ENCODE measurements at regions not wholly inside any gene's neighbourhood (a gene's known extent, or its start where the extent isn't known, plus 50 kb on each side); places are given as distances from the start of the nearest gene placed in this dataset.
"Not testable (repeated sequence)": the region's sequence is repeated elsewhere in the genome, so short reads cannot be mapped to it uniquely, and the experiment has no call there.

DNA sequence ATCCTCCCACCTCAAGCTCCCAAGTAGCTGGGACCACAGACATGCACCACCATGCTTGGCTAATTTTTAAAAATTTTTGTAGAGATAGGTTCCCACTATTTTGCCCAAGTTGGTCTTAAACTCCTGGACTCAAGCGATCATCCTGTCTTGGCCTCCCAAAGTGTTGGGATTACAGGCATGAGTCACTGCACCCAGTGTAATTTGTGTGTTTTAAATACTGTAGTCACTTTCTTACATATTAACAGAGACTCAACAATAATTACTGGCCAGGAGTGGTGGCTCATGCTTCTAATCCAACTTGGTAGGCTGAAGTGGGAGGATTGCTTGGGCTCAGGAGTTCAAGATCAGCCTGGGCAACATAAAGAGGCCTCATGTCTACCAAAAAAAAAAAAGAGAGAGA is 293.0 kb downstream of the RDH14 start:
- H3K79me2 ChIP-seq (ENCODE audit: control insufficient read depth, insufficient read depth, low read length), result no peaks in the 10 kb centered on the region
- no peak overlapping the region for H3K9ac ChIP-seq (ENCODE audit: control insufficient read depth, extremely low read depth, insufficient read depth, low read length)
- FAIRE-seq (no peak), DNase-seq (ENCODE audit: low read depth, low spot score) (no peak)
- no peak overlapping the region for H3K4me2 ChIP-seq (ENCODE audit: control insufficient read depth, extremely low read depth, insufficient read depth, low read depth, low read length)
- H3K4me1 ChIP-seq (ENCODE audit: control insufficient read depth, extremely low read depth, insufficient read depth, low read length), result no peaks in the 10 kb centered on the region
- H3K9me3 ChIP-seq (ENCODE audit: control insufficient read depth, low read depth, low read length), result no peaks in the 10 kb centered on the region
- no peaks in the 10 kb centered on the region for H3K9me1 ChIP-seq (ENCODE audit: control insufficient read depth, extremely low read depth, insufficient read depth, low read length)
- H3K4me3 ChIP-seq (ENCODE audit: control insufficient read depth in 2 of 3, extremely low read depth in 1 of 3, insufficient read depth in 2 of 3, low read depth in 1 of 3, low read length in 3 of 3), result no peak overlapping the region
- H2AFZ ChIP-seq (ENCODE audit: control insufficient read depth, low read length), result no peak overlapping the region
- no peak overlapping the region for H3K27ac ChIP-seq (ENCODE audit: control insufficient read depth, insufficient read depth, low read length)
- dilution Hi-C loops (cut with MboI; ENCODE audit: extremely low pct_ligation_motif_present, low sequenced_read_pairs), result no loop called here
- H4K20me1 ChIP-seq (ENCODE audit: control insufficient read depth, extremely low read depth, insufficient read depth, low read length), result no peaks in the 10 kb centered on the region
- no peaks in the 10 kb centered on the region for H3K36me3 ChIP-seq (ENCODE audit: control insufficient read depth in 2 of 2, extremely low read depth in 1 of 2, insufficient read depth in 2 of 2, low read length in 2 of 2)
- no peaks in the 10 kb centered on the region for H3K27me3 ChIP-seq (ENCODE audit: control insufficient read depth, extremely low read depth, insufficient read depth, low read length)
- TF ChIP-seq, protein P1, sequence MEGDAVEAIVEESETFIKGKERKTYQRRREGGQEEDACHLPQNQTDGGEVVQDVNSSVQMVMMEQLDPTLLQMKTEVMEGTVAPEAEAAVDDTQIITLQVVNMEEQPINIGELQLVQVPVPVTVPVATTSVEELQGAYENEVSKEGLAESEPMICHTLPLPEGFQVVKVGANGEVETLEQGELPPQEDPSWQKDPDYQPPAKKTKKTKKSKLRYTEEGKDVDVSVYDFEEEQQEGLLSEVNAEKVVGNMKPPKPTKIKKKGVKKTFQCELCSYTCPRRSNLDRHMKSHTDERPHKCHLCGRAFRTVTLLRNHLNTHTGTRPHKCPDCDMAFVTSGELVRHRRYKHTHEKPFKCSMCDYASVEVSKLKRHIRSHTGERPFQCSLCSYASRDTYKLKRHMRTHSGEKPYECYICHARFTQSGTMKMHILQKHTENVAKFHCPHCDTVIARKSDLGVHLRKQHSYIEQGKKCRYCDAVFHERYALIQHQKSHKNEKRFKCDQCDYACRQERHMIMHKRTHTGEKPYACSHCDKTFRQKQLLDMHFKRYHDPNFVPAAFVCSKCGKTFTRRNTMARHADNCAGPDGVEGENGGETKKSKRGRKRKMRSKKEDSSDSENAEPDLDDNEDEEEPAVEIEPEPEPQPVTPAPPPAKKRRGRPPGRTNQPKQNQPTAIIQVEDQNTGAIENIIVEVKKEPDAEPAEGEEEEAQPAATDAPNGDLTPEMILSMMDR (optimal IDR thresholded peaks at IDR 0.05 in 1 of 3, IDR thresholded peaks at IDR 0.05 in 1 of 3, conservative IDR thresholded peaks at IDR 0.05 in 1 of 3; ENCODE audit: extremely low read depth in 1 of 3, insufficient read depth in 2 of 3, low read length in 3 of 3), result no peak
- TF ChIP-seq EZH2 (IDR thresholded peaks at IDR 0.05; ENCODE audit: low read length), result no peak

DNA sequence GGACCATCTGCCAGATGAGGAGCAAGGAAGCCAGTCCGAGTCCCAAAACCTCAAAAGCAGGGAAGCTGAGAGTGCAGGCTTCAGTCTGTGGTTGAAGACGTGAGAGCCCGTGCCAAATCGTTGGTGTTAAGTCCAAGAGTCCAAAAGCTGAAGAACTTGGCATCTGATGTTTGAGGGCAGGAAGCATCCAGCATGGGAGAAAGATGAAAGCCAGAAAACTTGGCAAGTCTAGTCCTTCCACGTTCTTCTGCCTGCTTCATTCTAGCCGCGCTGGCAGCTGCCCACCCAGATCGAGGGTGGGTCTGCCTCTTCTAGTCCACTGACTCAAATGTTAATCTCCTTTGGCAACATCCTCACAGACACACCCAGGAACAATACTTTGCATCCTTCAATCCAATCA is 293.8 kb downstream of the RDH14 start:
- H3K27me3 ChIP-seq (ENCODE audit: control insufficient read depth, extremely low read depth, insufficient read depth, low read length); H3K4me1 ChIP-seq (ENCODE audit: control insufficient read depth, extremely low read depth, insufficient read depth, low read length); H4K20me1 ChIP-seq (ENCODE audit: control insufficient read depth, extremely low read depth, insufficient read depth, low read length); FAIRE-seq; H3K9ac ChIP-seq (ENCODE audit: control insufficient read depth, extremely low read depth, insufficient read depth, low read length); H3K27ac ChIP-seq (ENCODE audit: control insufficient read depth, insufficient read depth, low read length); H2AFZ ChIP-seq (ENCODE audit: control insufficient read depth, low read length); H3K4me3 ChIP-seq (ENCODE audit: control insufficient read depth in 2 of 3, extremely low read depth in 1 of 3, insufficient read depth in 2 of 3, low read depth in 1 of 3, low read length in 3 of 3); H3K36me3 ChIP-seq (ENCODE audit: control insufficient read depth in 2 of 2, extremely low read depth in 1 of 2, insufficient read depth in 2 of 2, low read length in 2 of 2); DNase-seq (ENCODE audit: low read depth, low spot score); dilution Hi-C loops (cut with MboI; ENCODE audit: extremely low pct_ligation_motif_present, low sequenced_read_pairs); H3K4me2 ChIP-seq (ENCODE audit: control insufficient read depth, extremely low read depth, insufficient read depth, low read depth, low read length); H3K9me3 ChIP-seq (ENCODE audit: control insufficient read depth, low read depth, low read length); H3K9me1 ChIP-seq (ENCODE audit: control insufficient read depth, extremely low read depth, insufficient read depth, low read length); H3K79me2 ChIP-seq (ENCODE audit: control insufficient read depth, insufficient read depth, low read length): not testable (repeated sequence)

Data from keratinocyte (primary cell).